ENCODE measurements at regions not wholly inside any gene's neighbourhood (a gene's known extent, or its start where the extent isn't known, plus 50 kb on each side); places are given as distances from the start of the nearest gene placed in this dataset.

DNA sequence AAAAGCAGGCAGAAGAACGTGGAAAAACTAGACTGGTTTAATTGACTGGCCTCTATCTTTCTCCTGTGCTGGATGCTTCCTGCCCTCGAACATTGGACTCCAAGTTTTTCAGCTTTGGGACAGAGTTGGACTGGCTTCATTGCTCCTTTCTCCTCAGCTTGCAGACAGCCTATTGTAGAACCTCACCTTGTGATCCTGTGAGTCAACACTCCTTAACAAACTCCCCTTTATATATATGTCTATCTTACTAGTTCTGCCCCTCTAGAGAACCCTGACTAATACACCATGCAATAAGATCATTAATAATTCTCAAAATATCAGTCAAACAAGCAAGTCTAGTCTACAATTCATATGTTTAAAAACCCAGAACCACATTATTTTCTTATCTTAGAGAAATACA is 662.4 kb downstream of the TBC1D4 start:
- no peak for TF ChIP-seq MXI1 (IDR thresholded peaks at IDR 0.05; ENCODE audit: low read depth, low read length)
- no peak for TF ChIP-seq HDAC6 (IDR thresholded peaks at IDR 0.05; ENCODE audit: low read depth, low read length)
- TF ChIP-seq ZBTB7A (IDR thresholded peaks at IDR 0.05; ENCODE audit: borderline replicate concordance, control insufficient read depth, low read depth, low read length): no peak
- no peak for TF ChIP-seq TAL1 (IDR thresholded peaks at IDR 0.05)
- TF ChIP-seq HNRNPLL (IDR thresholded peaks at IDR 0.05; ENCODE audit: low read depth, low read length, poor library complexity, severe bottlenecking): no peak
- TF ChIP-seq FOXM1 (IDR thresholded peaks at IDR 0.05; ENCODE audit: low read depth): no peak
- no peak for TF ChIP-seq FOXM1 (CRISPR knock-in tag; IDR thresholded peaks at IDR 0.05; ENCODE audit: low read depth)
- no peak for TF ChIP-seq RBM15 (IDR thresholded peaks at IDR 0.05; ENCODE audit: insufficient read depth, low read length)
- no peak for TF ChIP-seq ZNF212 (CRISPR knock-in tag; IDR thresholded peaks at IDR 0.05)
- TF ChIP-seq GABPA (tag; conservative IDR thresholded peaks at IDR 0.05; ENCODE audit: low read depth): no peak
- no peak for TF ChIP-seq CC2D1A (IDR thresholded peaks at IDR 0.05)

Data from K562 (cell line).